ENCODE measurements at regions not wholly inside any gene's neighbourhood (a gene's known extent, or its start where the extent isn't known, plus 50 kb on each side); places are given as distances from the start of the nearest gene placed in this dataset.

GRCh38 chr4:57916479-57916878 is 806.3 kb upstream of the IGFBP7 start:
- Mint-ChIP-seq H3K27me3 (ENCODE audit: low read depth) (no peaks in the 10 kb centered on the region), H3K4me3 (ENCODE audit: low read depth) (no peak overlapping the region), H3K27ac (no peak overlapping the region), H3K4me1 (ENCODE audit: low read depth) (no peaks in the 10 kb centered on the region), H3K36me3 (ENCODE audit: low read depth) (no peaks in the 10 kb centered on the region), H3K9me3 (peaks cover 22% of the 10 kb centered on the region)
- no peak for DNase-seq (ENCODE audit: low spot score)
- intact Hi-C loops (cut with micrococcal nuclease): no loop called here

- DNase-seq (ENCODE audit: low spot score): no peak
- Mint-ChIP-seq H3K36me3 (ENCODE audit: low read depth) (no peaks in the 10 kb centered on the region), H3K9me3 (peaks cover 2% of the 10 kb centered on the region), H3K27me3 (ENCODE audit: low read depth) (no peaks in the 10 kb centered on the region), H3K27ac (no peak overlapping the region), H3K4me1 (ENCODE audit: low read depth) (no peaks in the 10 kb centered on the region), H3K4me3 (ENCODE audit: low read depth) (no peak overlapping the region)
- intact Hi-C loops (cut with micrococcal nuclease): no loop called here
Observed at GRCh38 chr4:57911203-57911602, 801.0 kb upstream of the IGFBP7 start.

GRCh38 chr4:57910151-57910550 is 800.0 kb upstream of the IGFBP7 start:
- intact Hi-C loops (cut with micrococcal nuclease): no loop called here
- no peak overlapping the region for H3K27ac Mint-ChIP-seq
- no peaks in the 10 kb centered on the region for H3K36me3 Mint-ChIP-seq (ENCODE audit: low read depth)
- H3K27me3 Mint-ChIP-seq (ENCODE audit: low read depth): no peaks in the 10 kb centered on the region
- no peaks in the 10 kb centered on the region for H3K4me1 Mint-ChIP-seq (ENCODE audit: low read depth)
- H3K4me3 Mint-ChIP-seq (ENCODE audit: low read depth): no peak overlapping the region
- H3K9me3 Mint-ChIP-seq: no peaks in the 10 kb centered on the region
- no peak for DNase-seq (ENCODE audit: low spot score)

GRCh38 chr4:57905965-57906364 is 795.8 kb upstream of the IGFBP7 start:
- intact Hi-C loops (cut with micrococcal nuclease): no loop called here
- Mint-ChIP-seq H3K27ac (no peak overlapping the region), H3K4me1 (ENCODE audit: low read depth) (no peaks in the 10 kb centered on the region), H3K27me3 (ENCODE audit: low read depth) (no peaks in the 10 kb centered on the region), H3K36me3 (ENCODE audit: low read depth) (no peaks in the 10 kb centered on the region), H3K4me3 (ENCODE audit: low read depth) (no peak overlapping the region), H3K9me3 (no peaks in the 10 kb centered on the region)
- no peak for DNase-seq (ENCODE audit: low spot score)

- peaks cover 25% of the 10 kb centered on the region for H3K9me3 Mint-ChIP-seq
- no peaks in the 10 kb centered on the region for H3K27me3 Mint-ChIP-seq (ENCODE audit: low read depth)
- H3K36me3 Mint-ChIP-seq (ENCODE audit: low read depth): no peaks in the 10 kb centered on the region
- no peak overlapping the region for H3K4me3 Mint-ChIP-seq (ENCODE audit: low read depth)
- H3K4me1 Mint-ChIP-seq (ENCODE audit: low read depth): no peaks in the 10 kb centered on the region
- no peak overlapping the region for H3K27ac Mint-ChIP-seq
- DNase-seq (ENCODE audit: low spot score): no peak
- intact Hi-C loops (cut with micrococcal nuclease): no loop called here
Observed at GRCh38 chr4:57877047-57877458, 766.9 kb upstream of the IGFBP7 start.

- no peak overlapping the region for H3K27ac Mint-ChIP-seq
- no peaks in the 10 kb centered on the region for H3K4me1 Mint-ChIP-seq (ENCODE audit: low read depth)
- DNase-seq (ENCODE audit: low spot score): no peak
- no peak overlapping the region for H3K4me3 Mint-ChIP-seq (ENCODE audit: low read depth)
- H3K36me3 Mint-ChIP-seq (ENCODE audit: low read depth): no peaks in the 10 kb centered on the region
- H3K27me3 Mint-ChIP-seq (ENCODE audit: low read depth): no peaks in the 10 kb centered on the region
- intact Hi-C loops (cut with micrococcal nuclease): no loop called here
- peaks cover 19% of the 10 kb centered on the region for H3K9me3 Mint-ChIP-seq
Observed at GRCh38 chr4:57875829-57876392, 765.7 kb upstream of the IGFBP7 start.

GRCh38 chr4:57866468-57867171 is 756.4 kb upstream of the IGFBP7 start:
- intact Hi-C loops (cut with micrococcal nuclease): no loop called here
- H3K4me3 Mint-ChIP-seq (ENCODE audit: low read depth): no peak overlapping the region
- no peaks in the 10 kb centered on the region for H3K4me1 Mint-ChIP-seq (ENCODE audit: low read depth)
- H3K27me3 Mint-ChIP-seq (ENCODE audit: low read depth): no peaks in the 10 kb centered on the region
- no peaks in the 10 kb centered on the region for H3K36me3 Mint-ChIP-seq (ENCODE audit: low read depth)
- DNase-seq (ENCODE audit: low spot score): no peak
- H3K27ac Mint-ChIP-seq: no peak overlapping the region
- H3K9me3 Mint-ChIP-seq: peaks cover 4% of the 10 kb centered on the region

GRCh38 chr4:57865264-57865663 is 755.1 kb upstream of the IGFBP7 start:
- Mint-ChIP-seq H3K4me1 (ENCODE audit: low read depth) (no peaks in the 10 kb centered on the region), H3K36me3 (ENCODE audit: low read depth) (no peaks in the 10 kb centered on the region), H3K9me3 (peaks cover 4% of the 10 kb centered on the region), H3K27ac (no peak overlapping the region), H3K27me3 (ENCODE audit: low read depth) (no peaks in the 10 kb centered on the region), H3K4me3 (ENCODE audit: low read depth) (no peak overlapping the region)
- intact Hi-C loops (cut with micrococcal nuclease): no loop called here
- DNase-seq (ENCODE audit: low spot score): no peak

GRCh38 chr4:57854748-57855147 is 744.6 kb upstream of the IGFBP7 start:
- Mint-ChIP-seq H3K4me3 (ENCODE audit: low read depth) (no peak overlapping the region), H3K27ac (no peak overlapping the region), H3K27me3 (ENCODE audit: low read depth) (no peaks in the 10 kb centered on the region), H3K4me1 (ENCODE audit: low read depth) (no peaks in the 10 kb centered on the region), H3K36me3 (ENCODE audit: low read depth) (no peaks in the 10 kb centered on the region), H3K9me3 (peaks cover 4% of the 10 kb centered on the region)
- intact Hi-C loops (cut with micrococcal nuclease): no loop called here
- no peak for DNase-seq (ENCODE audit: low spot score)

GRCh38 chr4:57850141-57850540 is 740.0 kb upstream of the IGFBP7 start:
- H3K36me3 Mint-ChIP-seq (ENCODE audit: low read depth): no peaks in the 10 kb centered on the region
- H3K27me3 Mint-ChIP-seq (ENCODE audit: low read depth): no peaks in the 10 kb centered on the region
- no peak overlapping the region for H3K27ac Mint-ChIP-seq
- no peak overlapping the region for H3K4me3 Mint-ChIP-seq (ENCODE audit: low read depth)
- DNase-seq (ENCODE audit: low spot score): no peak
- H3K4me1 Mint-ChIP-seq (ENCODE audit: low read depth): no peaks in the 10 kb centered on the region
- H3K9me3 Mint-ChIP-seq: no peaks in the 10 kb centered on the region
- intact Hi-C loops (cut with micrococcal nuclease): no loop called here

- H3K27ac Mint-ChIP-seq: no peak overlapping the region
- intact Hi-C loops (cut with micrococcal nuclease): no loop called here
- H3K4me3 Mint-ChIP-seq (ENCODE audit: low read depth): no peak overlapping the region
- no peaks in the 10 kb centered on the region for H3K36me3 Mint-ChIP-seq (ENCODE audit: low read depth)
- H3K9me3 Mint-ChIP-seq: no peaks in the 10 kb centered on the region
- no peak for DNase-seq (ENCODE audit: low spot score)
- H3K4me1 Mint-ChIP-seq (ENCODE audit: low read depth): no peaks in the 10 kb centered on the region
- H3K27me3 Mint-ChIP-seq (ENCODE audit: low read depth): no peaks in the 10 kb centered on the region
Observed at GRCh38 chr4:57832083-57832482, 721.9 kb upstream of the IGFBP7 start.

- Mint-ChIP-seq H3K36me3 (ENCODE audit: low read depth) (no peaks in the 10 kb centered on the region), H3K27ac (no peak overlapping the region), H3K27me3 (ENCODE audit: low read depth) (no peaks in the 10 kb centered on the region), H3K4me3 (ENCODE audit: low read depth) (no peak overlapping the region), H3K4me1 (ENCODE audit: low read depth) (no peaks in the 10 kb centered on the region), H3K9me3 (peaks cover 7% of the 10 kb centered on the region)
- intact Hi-C loops (cut with micrococcal nuclease): no loop called here
- DNase-seq (ENCODE audit: low spot score): no peak
Observed at GRCh38 chr4:57789666-57790065, 679.5 kb upstream of the IGFBP7 start.

GRCh38 chr4:57777876-57778275 is 667.7 kb upstream of the IGFBP7 start:
- no peak for DNase-seq (ENCODE audit: low spot score)
- Mint-ChIP-seq H3K36me3 (ENCODE audit: low read depth) (no peaks in the 10 kb centered on the region), H3K9me3 (peaks cover 11% of the 10 kb centered on the region), H3K4me1 (ENCODE audit: low read depth) (no peaks in the 10 kb centered on the region), H3K4me3 (ENCODE audit: low read depth) (no peak overlapping the region), H3K27ac (no peak overlapping the region), H3K27me3 (ENCODE audit: low read depth) (no peaks in the 10 kb centered on the region)
- intact Hi-C loops (cut with micrococcal nuclease): no loop called here
